ENCODE measurements at regions not wholly inside any gene's neighbourhood (a gene's known extent, or its start where the extent isn't known, plus 50 kb on each side); places are given as distances from the start of the nearest gene placed in this dataset.

- Histone ChIP-seq H3K79me2 (ENCODE audit: insufficient read depth, low read length) (no peaks in the 10 kb centered on the region), H3K4me1 (ENCODE audit: control insufficient read depth in 1 of 2, insufficient read depth in 2 of 2, low read length in 2 of 2) (no peaks in the 10 kb centered on the region), H2AFZ (ENCODE audit: insufficient read depth, low read depth, low read length, poor library complexity, severe bottlenecking) (no peak overlapping the region), H4K20me1 (ENCODE audit: insufficient read depth, low read length) (no peaks in the 10 kb centered on the region), H3K4me3 (replicated peaks in 1 of 3; ENCODE audit: low read depth in 2 of 3, low read length in 3 of 3) (no peak overlapping the region), H3K9me3 (replicated peaks in 1 of 2; ENCODE audit: control insufficient read depth in 1 of 2, insufficient read depth in 1 of 2, low read length in 2 of 2) (no peaks in the 10 kb centered on the region), H3K27me3 (ENCODE audit: control insufficient read depth in 2 of 2, insufficient read depth in 2 of 2, low read length in 2 of 2) (no peaks in the 10 kb centered on the region), H3K9ac (ENCODE audit: insufficient read depth, low read length, poor library complexity, severe bottlenecking) (no peak overlapping the region), H3K27ac (ENCODE audit: low read depth in 1 of 2, low read length in 2 of 2) (no peak overlapping the region), H3K4me2 (replicated peaks; ENCODE audit: extremely low read depth, low read length, poor library complexity, severe bottlenecking) (no peak overlapping the region), H3K36me3 (replicated peaks in 1 of 2; ENCODE audit: control insufficient read depth in 1 of 2, insufficient read depth in 2 of 2, low read length in 2 of 2) (no peaks in the 10 kb centered on the region)
- Mint-ChIP-seq H3K9me3 (peaks cover 0 to 2% (median 0%) of the 10 kb centered on the region in 7 donors), H3K27ac (no peak overlapping the region), H3K27me3 (ENCODE audit: low read depth in 3 of 3) (no peaks in the 10 kb centered on the region), H3K4me3 (no peak overlapping the region), H3K4me1 (no peaks in the 10 kb centered on the region), H3K36me3 (no peaks in the 10 kb centered on the region)
- no peak for TF ChIP-seq CTCF (IDR thresholded peaks at IDR 0.05)
- intact Hi-C loops (cut with micrococcal nuclease) = no loop called here
- no peak for DNase-seq
- WGBS (ENCODE audit: insufficient coverage) = no CpG with 5 or more reads among the region's 1 CpG
Measured at GRCh38 chr4:11605597-11605996, 176.9 kb upstream of the HS3ST1 start.

GRCh38 chr4:11604821-11605220, 176.1 kb upstream of the HS3ST1 start:
- H3K36me3 ChIP-seq (replicated peaks in 1 of 2; ENCODE audit: control insufficient read depth in 1 of 2, insufficient read depth in 2 of 2, low read length in 2 of 2) = no peaks in the 10 kb centered on the region
- Mint-ChIP-seq H3K36me3 (no peaks in the 10 kb centered on the region), H3K27me3 (ENCODE audit: low read depth in 3 of 3) (no peaks in the 10 kb centered on the region), H3K4me1 (no peaks in the 10 kb centered on the region), H3K9me3 (peaks cover 0 to 2% (median 0%) of the 10 kb centered on the region in 7 donors), H3K27ac (no peak overlapping the region), H3K4me3 (no peak overlapping the region)
- no peak overlapping the region for H2AFZ ChIP-seq (ENCODE audit: insufficient read depth, low read depth, low read length, poor library complexity, severe bottlenecking)
- no peak overlapping the region for H3K4me2 ChIP-seq (replicated peaks; ENCODE audit: extremely low read depth, low read length, poor library complexity, severe bottlenecking)
- no peak for DNase-seq
- no CpG with 5 or more reads among the region's 3 CpGs for WGBS (ENCODE audit: insufficient coverage)
- TF ChIP-seq CTCF (IDR thresholded peaks at IDR 0.05) = no peak
- no peaks in the 10 kb centered on the region for H4K20me1 ChIP-seq (ENCODE audit: insufficient read depth, low read length)
- no peak overlapping the region for H3K27ac ChIP-seq (ENCODE audit: low read depth in 1 of 2, low read length in 2 of 2)
- H3K4me3 ChIP-seq (replicated peaks in 1 of 3; ENCODE audit: low read depth in 2 of 3, low read length in 3 of 3) = no peak overlapping the region
- intact Hi-C loops (cut with micrococcal nuclease) = no loop called here
- H3K79me2 ChIP-seq (ENCODE audit: insufficient read depth, low read length) = no peaks in the 10 kb centered on the region
- H3K4me1 ChIP-seq (ENCODE audit: control insufficient read depth in 1 of 2, insufficient read depth in 2 of 2, low read length in 2 of 2) = no peaks in the 10 kb centered on the region
- H3K9ac ChIP-seq (ENCODE audit: insufficient read depth, low read length, poor library complexity, severe bottlenecking) = no peak overlapping the region
- no peaks in the 10 kb centered on the region for H3K9me3 ChIP-seq (replicated peaks in 1 of 2; ENCODE audit: control insufficient read depth in 1 of 2, insufficient read depth in 1 of 2, low read length in 2 of 2)
- H3K27me3 ChIP-seq (ENCODE audit: control insufficient read depth in 2 of 2, insufficient read depth in 2 of 2, low read length in 2 of 2) = no peaks in the 10 kb centered on the region
